Activated CD8-positive, alpha-beta memory T cell treated with anti-CD3 and anti-CD28 coated beads, Interleukin-2, amount 50 U/mL, for 1 hour (primary cell): ENCODE measurements at regions not wholly inside any gene's neighbourhood (a gene's known extent, or its start where the extent isn't known, plus 50 kb on each side); places are given as distances from the start of the nearest gene placed in this dataset.

Experiments
- DNase-seq: peaks from one replicate; pipeline ENCODE4 v3.0.0-alpha.2; 2020; ENCODE audit errors: extremely low read depth

GRCh38 chr7:36802459-36803135, 78.3 kb upstream of the AOAH start:
- no peak for DNase-seq

- DNase-seq: no peak
These were observed 72.7 kb upstream of the AOAH start for GRCh38 chr7:36796850-36797536.

- DNase-seq: no peak
These were observed 71.2 kb upstream of the AOAH start for GRCh38 chr7:36795451-36796021.

- no peak for DNase-seq
These were observed 70.4 kb upstream of the AOAH start for GRCh38 chr7:36794689-36795088.

GRCh38 chr7:36792421-36792820, 68.1 kb upstream of the AOAH start:
- no peak for DNase-seq

- no peak for DNase-seq
These were observed 66.1 kb upstream of the AOAH start for GRCh38 chr7:36790311-36790787.

GRCh38 chr7:36788825-36789470, 64.7 kb upstream of the AOAH start:
- no peak for DNase-seq

- no peak for DNase-seq
These were observed 63.7 kb upstream of the AOAH start for GRCh38 chr7:36787933-36788378.

GRCh38 chr7:36784991-36785940, 61.0 kb upstream of the AOAH start:
- DNase-seq: peak; percentile 83

GRCh38 chr7:36781011-36781738, 56.9 kb upstream of the AOAH start:
- DNase-seq: peak; percentile 29

- no peak for DNase-seq
These were observed 53.6 kb upstream of the AOAH start for GRCh38 chr7:36777855-36778254.

- peak; percentile 48 for DNase-seq
These were observed 52.8 kb upstream of the AOAH start for GRCh38 chr7:36777062-36777461.

GRCh38 chr7:36775676-36776075, 51.4 kb upstream of the AOAH start:
- no peak for DNase-seq

GRCh38 chr7:36775061-36775620, 50.8 kb upstream of the AOAH start:
- no peak for DNase-seq
